Right hindlimb (tissue), 1 donor: ENCODE measurements at regions not wholly inside any gene's neighbourhood (a gene's known extent, or its start where the extent isn't known, plus 50 kb on each side); places are given as distances from the start of the nearest gene placed in this dataset.
"Not testable (repeated sequence)": the region's sequence is repeated elsewhere in the genome, so short reads cannot be mapped to it uniquely, and the experiment has no call there.

ENCODE experiments used
- DNase-seq: peaks from one replicate; pipeline ENCODE4 v3.0.0-alpha.2; 2018

- no peak for DNase-seq
Measured at GRCh38 chr6:119934816-119935215, 585.3 kb upstream of the MAN1A1 start.

DNA sequence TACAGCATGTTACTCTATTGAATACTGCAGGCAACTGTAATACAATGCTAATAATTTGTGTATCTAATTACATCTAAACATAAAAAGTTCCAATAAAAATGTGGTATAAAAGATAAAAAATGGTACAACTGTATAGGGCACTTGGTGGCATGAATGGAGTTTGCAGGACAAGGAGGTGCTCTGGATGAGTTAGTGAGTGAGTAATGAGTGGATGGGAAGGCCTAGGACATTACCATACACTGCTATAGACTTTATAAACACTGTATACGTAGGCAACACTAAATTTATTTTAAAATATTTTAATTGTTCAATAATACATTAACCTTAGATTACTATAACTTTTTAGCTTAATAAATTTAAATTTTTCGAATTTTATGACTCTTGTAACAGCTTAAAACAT, 579.6 kb upstream of the MAN1A1 start:
- no peak for DNase-seq

GRCh38 chr6:119924888-119925287, 575.3 kb upstream of the MAN1A1 start:
- not testable (repeated sequence) for DNase-seq

DNA sequence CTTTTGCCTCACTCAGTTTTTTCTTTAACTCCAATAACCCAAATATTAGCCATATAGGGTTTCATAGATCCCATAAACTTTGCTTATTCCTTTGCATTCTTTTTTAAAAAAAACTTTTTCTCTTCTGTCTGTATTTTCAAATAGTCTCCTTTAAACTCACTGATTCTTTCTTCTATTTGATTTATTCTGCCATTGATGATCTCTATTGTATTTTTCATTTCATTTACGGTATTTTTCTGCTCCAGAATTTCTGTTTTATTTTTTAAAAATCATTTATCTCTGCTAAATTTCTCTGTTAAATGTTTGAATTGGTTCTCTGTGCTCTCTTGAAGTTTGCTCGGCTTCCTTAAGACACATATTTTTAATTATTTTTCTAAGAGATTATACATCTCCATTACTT, 573.3 kb upstream of the MAN1A1 start:
- DNase-seq, result no peak

- DNase-seq, result no peak
Measured at GRCh38 chr6:119921491-119922010, 572.0 kb upstream of the MAN1A1 start.

DNA sequence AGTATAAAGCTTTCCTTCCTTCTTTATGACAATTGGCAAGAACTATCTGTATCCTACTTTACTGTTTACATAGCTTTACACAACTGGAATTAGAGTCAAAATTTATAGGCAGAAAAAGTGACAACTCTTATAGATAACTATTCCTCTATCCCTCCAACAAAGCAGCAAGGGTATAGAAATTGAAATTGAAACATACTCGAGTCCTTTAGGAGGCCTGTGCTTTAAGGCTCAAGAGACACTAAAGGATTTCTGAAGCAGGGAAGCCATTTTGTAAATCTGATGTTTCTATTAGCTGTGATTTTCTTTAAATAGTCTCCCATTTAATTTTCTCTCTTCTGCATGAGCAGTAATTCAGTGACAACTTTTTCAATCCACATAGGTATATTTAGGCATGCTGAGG, 567.6 kb upstream of the MAN1A1 start:
- DNase-seq, result no peak

DNA sequence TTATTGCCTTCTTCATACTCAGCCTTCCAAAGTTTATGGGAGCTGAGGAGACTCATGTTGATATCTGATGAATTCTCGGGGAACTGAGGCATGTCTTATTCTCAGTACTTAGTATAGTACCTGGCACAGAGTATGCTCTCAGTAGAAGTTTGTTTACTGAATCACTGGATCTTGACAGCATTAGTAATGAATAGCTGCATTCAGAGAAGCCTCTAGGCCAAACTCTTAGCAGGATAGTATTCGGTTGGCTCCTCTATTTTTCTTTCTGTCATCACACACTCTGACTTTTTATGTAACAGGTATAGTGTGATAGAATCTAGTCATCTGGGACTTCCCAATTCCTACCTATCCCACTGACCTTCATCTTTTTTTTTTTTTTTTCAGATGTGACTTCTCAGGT, 566.4 kb upstream of the MAN1A1 start:
- no peak for DNase-seq

DNA sequence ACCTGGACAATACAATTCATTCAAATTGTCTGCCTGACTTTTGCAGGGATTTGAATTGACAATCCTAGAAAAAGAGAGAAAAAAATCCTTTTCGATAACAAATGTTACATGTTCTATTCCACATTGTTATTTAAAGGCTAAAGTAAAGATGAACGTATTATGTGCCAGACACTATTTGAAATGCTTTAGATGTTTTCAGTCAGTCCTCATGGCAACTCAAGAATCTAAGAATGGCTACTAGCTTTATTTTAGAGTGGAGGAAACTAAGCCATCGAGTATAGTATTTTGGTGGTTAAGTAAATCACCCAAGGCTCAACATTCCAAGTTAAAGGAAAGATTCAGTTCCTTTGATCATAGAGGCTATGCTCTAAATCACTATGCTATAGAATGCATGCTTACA, 558.6 kb upstream of the MAN1A1 start:
- no peak for DNase-seq

DNA sequence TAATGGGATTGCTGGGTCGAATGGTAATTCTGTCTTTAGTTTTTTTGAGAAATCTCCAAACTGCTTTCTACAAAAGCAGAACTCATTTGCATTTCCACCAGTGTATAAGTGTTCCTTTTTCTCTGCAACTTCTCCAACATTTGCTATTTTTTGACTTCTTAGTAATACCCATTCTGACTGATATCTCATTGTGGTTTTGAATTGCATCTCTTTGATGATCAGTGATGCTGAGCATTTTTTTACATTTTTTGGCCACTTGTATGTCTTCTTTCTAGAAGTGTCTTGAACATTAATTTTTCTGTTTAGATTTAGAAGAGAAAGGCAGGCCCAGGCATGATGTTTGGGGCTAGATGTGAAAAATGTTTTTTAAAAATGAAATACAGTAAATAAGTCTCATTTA, 553.1 kb upstream of the MAN1A1 start:
- DNase-seq, result no peak

DNA sequence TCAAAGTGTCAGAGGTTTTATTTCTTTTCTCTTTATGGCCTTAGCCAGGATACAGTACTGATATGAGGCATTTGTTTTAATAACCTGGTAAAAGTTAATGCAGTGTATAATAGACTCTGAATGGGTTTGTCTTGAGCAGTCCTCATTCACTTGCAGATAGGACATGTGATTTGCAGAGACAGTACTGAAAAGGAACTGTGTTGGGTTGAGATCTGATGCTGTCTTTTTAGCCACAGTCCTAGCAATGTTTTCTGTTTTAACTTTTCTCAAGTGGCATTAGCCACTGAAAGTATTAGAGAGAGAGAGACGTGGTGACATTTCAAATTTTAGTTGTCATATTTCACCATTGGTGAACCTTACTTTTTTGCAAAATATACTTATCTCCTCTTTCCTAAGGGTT, 547.2 kb upstream of the MAN1A1 start:
- no peak for DNase-seq

DNA sequence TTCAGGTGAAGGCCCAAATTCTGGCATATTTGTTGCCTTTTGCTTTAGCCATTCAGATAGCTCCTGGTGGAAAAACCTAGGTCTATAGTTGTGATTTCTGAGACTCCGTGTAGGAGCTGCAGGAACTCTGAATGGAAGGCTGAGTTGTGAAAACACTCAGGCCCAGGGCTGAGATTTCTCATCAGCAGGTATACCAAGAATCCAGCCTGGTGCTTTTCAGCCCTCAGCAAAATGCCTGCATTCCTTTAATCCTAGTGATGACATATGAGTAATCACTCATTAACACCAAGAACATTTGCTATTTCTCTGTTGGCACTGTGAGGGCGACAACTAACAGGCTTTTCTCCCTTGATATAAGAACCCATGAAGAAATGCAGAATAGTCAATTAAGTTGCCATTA, 546.1 kb upstream of the MAN1A1 start:
- no peak for DNase-seq

DNA sequence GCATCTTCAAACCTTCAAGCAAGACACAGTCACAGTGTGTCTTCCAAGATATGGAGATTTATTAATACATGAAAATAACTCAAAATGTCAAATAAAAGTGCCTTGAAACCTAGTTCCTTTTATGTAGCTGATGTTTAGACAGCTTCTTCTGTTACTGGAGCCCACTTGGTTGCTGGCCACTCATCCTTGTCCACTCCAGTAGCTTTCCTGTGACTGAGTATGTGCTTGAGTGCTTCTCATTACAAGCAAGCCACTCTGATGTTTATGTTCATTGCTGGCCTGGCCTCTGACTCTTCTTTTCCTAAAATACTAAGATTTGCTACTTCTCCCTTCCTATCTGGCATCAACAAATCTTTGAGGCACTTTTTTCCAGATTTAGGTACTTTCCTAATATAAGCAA, 545.2 kb upstream of the MAN1A1 start:
- DNase-seq, result no peak

DNA sequence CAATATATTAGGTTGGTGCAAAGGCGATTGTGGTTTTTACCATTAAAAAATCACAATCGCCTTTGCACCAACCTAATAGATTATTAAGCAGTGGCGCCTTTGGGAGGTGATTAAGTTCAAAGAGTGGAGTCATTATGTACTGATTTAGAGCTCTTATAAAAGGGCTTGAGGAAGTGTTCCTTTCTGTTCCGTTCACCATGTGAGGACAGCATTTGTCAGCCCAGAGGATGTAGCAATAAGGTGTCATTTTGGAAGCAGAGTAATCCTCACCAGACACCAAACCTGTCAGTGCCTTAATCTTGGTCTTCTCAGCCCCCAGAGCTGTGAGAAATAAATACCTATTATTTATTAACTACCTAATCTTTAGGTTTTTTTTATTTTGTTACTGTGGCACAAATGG, 542.1 kb upstream of the MAN1A1 start:
- DNase-seq, result no peak

GRCh38 chr6:119891206-119891605, 541.6 kb upstream of the MAN1A1 start:
- DNase-seq, result no peak

DNA sequence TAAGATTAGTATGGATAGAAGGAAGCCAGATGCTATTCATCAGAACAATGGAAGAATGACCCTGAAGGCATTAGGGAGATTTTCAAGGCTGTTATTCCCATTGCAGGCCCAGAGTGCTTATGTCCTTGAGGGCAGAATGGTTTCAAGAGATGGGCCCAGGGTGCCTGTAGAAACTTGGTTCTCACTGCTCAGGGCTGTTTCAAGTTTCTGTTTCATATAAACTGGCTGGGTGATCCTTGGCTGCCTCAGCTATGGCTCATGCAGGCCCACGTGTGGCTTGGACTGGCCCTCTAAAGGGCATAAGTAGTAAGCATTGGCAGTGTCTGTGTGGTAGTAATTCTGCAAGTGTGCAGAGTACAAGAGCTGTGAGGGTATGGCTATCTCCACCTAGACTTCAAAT, 540.9 kb upstream of the MAN1A1 start:
- DNase-seq, result no peak

DNA sequence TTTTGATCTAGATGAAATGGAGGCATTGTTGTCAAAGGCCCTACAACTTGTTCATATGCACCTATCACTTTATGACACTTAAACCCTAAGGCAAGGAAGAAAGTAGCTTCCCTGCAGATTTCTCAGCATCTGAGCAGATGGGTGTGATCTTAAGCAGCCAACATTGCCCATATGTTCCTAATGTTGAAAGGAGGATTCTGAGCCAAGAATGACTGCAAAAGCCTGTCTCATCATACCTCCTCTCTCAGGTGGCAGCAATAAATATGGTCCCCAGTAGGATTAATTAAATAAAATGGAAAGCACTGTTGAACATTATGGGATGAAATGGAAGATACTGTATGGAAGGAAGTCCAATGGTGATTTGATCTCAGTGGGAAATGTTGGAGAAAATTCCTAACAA, 538.1 kb upstream of the MAN1A1 start:
- no peak for DNase-seq

DNA sequence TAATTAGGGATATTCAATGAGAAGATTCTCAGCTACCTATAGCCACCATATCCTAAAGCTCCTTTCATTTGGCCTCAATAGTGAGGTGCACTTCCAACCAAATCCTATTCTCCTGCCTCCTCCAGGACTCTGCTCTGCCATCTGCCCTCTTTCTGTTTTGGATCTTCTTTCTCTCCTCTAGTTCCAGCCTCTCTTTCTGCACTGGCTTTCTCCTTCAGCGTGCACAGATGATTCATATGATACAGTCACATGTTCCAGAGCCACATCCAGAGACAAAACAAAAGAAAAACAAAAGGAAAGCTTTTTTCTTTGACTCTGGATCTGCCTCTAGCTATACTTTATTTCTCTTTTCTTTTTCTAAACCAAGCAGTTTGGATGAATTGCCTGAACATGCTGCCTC, 531.9 kb upstream of the MAN1A1 start:
- no peak for DNase-seq

DNA sequence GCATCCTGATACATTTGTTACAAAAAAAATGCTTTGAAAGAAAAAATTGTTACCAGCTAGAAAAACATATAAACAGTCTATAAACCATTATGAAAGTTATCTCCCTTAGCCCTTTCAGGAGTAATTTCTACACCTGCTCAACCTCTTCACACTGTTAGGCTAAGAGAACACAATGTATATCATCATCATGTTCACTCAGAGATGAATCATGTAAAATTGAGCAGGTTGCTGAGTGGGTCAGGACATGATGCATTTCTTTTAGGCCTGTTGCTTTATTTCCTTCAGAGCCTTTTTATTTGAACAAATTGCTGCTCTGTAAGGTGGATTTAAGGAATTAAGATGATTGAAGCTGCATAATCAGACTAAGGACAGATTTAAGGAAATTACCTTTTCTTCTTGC, 531.3 kb upstream of the MAN1A1 start:
- DNase-seq, result no peak

DNA sequence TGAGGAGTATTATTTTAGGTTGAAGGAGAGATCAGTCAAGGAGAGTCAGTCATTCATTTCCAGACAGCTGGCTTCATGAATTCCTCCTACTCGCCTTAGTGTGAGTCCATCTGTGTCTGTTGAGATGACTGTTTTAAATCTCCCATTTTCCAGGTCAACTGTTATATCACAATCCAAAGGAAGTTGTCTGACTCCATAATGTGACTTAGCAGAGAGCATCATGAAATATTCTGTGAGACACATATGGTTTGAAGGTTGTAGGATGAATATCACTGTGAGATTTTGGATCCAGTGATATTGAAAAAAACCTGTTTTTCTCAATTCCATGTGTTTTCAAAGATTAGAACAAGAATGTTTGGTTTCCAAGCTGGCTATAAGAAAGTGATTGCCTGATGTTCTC, 530.2 kb upstream of the MAN1A1 start:
- DNase-seq, result no peak

DNA sequence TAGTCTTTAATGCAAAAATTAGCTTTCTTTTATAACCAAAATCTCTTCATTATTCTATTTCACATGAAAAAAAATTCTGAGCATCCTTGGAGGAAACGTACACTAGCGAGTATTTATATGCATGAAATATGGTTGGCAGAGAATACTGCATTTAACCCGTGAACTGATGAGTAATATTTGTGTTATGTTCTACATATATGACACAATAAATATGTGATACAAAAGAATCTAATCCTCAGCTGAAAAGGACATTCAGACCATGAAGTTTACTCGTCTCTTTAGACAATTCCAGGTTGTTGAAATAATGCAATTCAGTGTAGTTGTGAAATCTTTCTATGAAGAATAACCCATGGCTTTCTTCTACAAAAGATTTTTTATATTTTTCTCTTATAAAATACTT, 524.8 kb upstream of the MAN1A1 start:
- no peak for DNase-seq

DNA sequence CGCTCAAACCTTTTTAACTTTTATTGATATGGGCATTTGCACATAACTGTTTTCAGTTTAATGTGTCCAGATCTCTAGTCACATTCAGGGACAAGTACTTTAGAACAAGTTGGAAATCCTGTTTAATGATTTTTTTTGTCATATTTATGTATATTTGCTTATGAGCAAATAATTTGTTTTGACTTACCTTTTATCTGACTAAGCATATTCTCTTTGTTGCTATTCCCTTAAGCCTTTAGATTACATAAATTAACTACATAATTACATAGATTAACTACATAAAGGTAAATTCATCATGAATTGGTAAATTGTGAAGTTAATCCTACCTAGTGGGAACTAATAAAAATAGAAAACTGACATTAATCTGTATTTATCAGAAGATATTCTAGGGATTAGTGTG, 523.5 kb upstream of the MAN1A1 start:
- DNase-seq, result no peak

DNA sequence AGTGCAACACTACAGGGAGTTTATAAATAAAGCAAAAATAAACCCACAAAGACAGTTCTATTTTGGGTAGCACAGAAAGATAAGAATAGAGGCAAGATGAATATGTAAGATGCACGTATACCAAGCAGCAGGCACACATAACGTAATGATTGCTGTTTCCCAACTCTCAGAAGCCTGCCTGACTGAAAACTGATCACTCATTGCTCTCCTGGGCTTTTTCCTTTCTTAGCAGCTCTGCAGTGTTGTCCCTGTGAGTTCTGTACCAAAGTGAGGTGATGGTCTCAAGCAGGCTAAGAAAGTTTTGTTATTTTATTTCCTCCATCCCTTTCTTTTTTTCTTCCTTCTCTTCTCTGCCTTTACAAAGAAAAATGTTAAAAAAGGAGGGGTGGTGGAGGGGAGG, 522.0 kb upstream of the MAN1A1 start:
- DNase-seq, result no peak

GRCh38 chr6:119865466-119866350, 516.1 kb upstream of the MAN1A1 start:
- DNase-seq, result no peak

GRCh38 chr6:119862719-119863118, 513.2 kb upstream of the MAN1A1 start:
- DNase-seq, result no peak

GRCh38 chr6:119858901-119859300, 509.3 kb upstream of the MAN1A1 start:
- no peak for DNase-seq
